Right atrium auricular region (tissue), 2 donors: ENCODE measurements at regions not wholly inside any gene's neighbourhood (a gene's known extent, or its start where the extent isn't known, plus 50 kb on each side); places are given as distances from the start of the nearest gene placed in this dataset.
A peak's percentile ranks its signal among the peaks of the same experiment; 100 is the strongest.

ENCODE experiments used
- DNase-seq: peaks from one replicate; pipeline ENCODE4 v3.0.0-alpha.2; 2019; ENCODE audit warnings: low spot score
- H3K27ac ChIP-seq, 2 donors: fragments of 200-600 bp; sonication (generic); 1 replicate in 1 of 2; 2 replicates in 1 of 2; pipeline ENCODE4 v1.5.1; 2016 to 2019
- H3K27me3 ChIP-seq, 2 donors: fragments of 200-600 bp; sonication (generic); one replicate each; pipeline versions ENCODE4 v1.5.1 to v1.6.0; 2017 to 2019
- H3K36me3 ChIP-seq: fragments of 200-600 bp; sonication (generic); one replicate; pipeline ENCODE4 v1.5.1; 2016
- H3K4me1 ChIP-seq, 2 donors: fragments of 200-600 bp; sonication (generic); one replicate each; pipeline versions ENCODE4 v1.5.1 to v1.6.0; 2017 to 2019
- H3K4me3 ChIP-seq, 2 donors: fragments of 200-600 bp; sonication (generic); 1 replicate in 1 of 2; 2 replicates in 1 of 2; pipeline ENCODE4 v1.5.1; 2017 to 2019; ENCODE audit warnings: mild to moderate bottlenecking in 1 of 2, moderate library complexity in 1 of 2
- H3K9me3 ChIP-seq, 2 donors: fragments of 200-600 bp; sonication (generic); one replicate each; pipeline ENCODE4 v1.5.1; 2019
- CTCF ChIP-seq, 2 donors: fragments of 200-600 bp; sonication (generic); IDR thresholded peaks; one replicate each; pipeline ENCODE4 v1.5.1; 2019; ENCODE audit warnings: antibody characterized with exemption in 2 of 2

- DNase-seq = no peak
- no peak for TF ChIP-seq CTCF (IDR thresholded peaks at IDR 0.05)
- no peak overlapping the region for H3K4me3 ChIP-seq
- peaks cover 0 to 41% of the 10 kb centered on the region in 2 donors for H3K4me1 ChIP-seq
- no peaks in the 10 kb centered on the region for H3K36me3 ChIP-seq
- no peaks in the 10 kb centered on the region for H3K9me3 ChIP-seq
- H3K27me3 ChIP-seq = no peaks in the 10 kb centered on the region
- peak overlapping the region; percentile 42 to 73 for H3K27ac ChIP-seq
Observed at GRCh38 chr11:45754741-45755140, 50.2 kb upstream of the SLC35C1 start.

- H3K4me1 ChIP-seq = peaks cover 0 to 41% of the 10 kb centered on the region in 2 donors
- no peak overlapping the region for H3K4me3 ChIP-seq
- no peak for TF ChIP-seq CTCF (IDR thresholded peaks at IDR 0.05)
- peak overlapping the region; percentile 42 to 73 for H3K27ac ChIP-seq
- no peaks in the 10 kb centered on the region for H3K36me3 ChIP-seq
- DNase-seq = no peak
- H3K9me3 ChIP-seq = no peaks in the 10 kb centered on the region
- H3K27me3 ChIP-seq = no peaks in the 10 kb centered on the region
Observed at GRCh38 chr11:45754261-45754709, 50.7 kb upstream of the SLC35C1 start.

- Histone ChIP-seq H3K36me3 (no peaks in the 10 kb centered on the region), H3K4me1 (peaks cover 0 to 41% of the 10 kb centered on the region in 2 donors), H3K9me3 (no peaks in the 10 kb centered on the region), H3K4me3 (no peak overlapping the region), H3K27ac (no peak overlapping the region), H3K27me3 (no peaks in the 10 kb centered on the region)
- no peak for TF ChIP-seq CTCF (IDR thresholded peaks at IDR 0.05)
- DNase-seq = no peak
Observed at GRCh38 chr11:45752106-45752505, 52.8 kb upstream of the SLC35C1 start.

GRCh38 chr11:45751430-45751829 is 53.5 kb upstream of the SLC35C1 start:
- H3K36me3 ChIP-seq = no peaks in the 10 kb centered on the region
- peaks cover 0 to 39% of the 10 kb centered on the region in 2 donors for H3K4me1 ChIP-seq
- no peak overlapping the region for H3K27ac ChIP-seq
- no peak for DNase-seq
- TF ChIP-seq CTCF (IDR thresholded peaks at IDR 0.05) = no peak
- no peaks in the 10 kb centered on the region for H3K27me3 ChIP-seq
- no peak overlapping the region for H3K4me3 ChIP-seq
- no peaks in the 10 kb centered on the region for H3K9me3 ChIP-seq

- no peak for TF ChIP-seq CTCF (IDR thresholded peaks at IDR 0.05)
- DNase-seq = no peak
- H3K9me3 ChIP-seq = no peaks in the 10 kb centered on the region
- H3K36me3 ChIP-seq = no peaks in the 10 kb centered on the region
- H3K27ac ChIP-seq = no peak overlapping the region
- H3K4me3 ChIP-seq = no peak overlapping the region
- no peaks in the 10 kb centered on the region for H3K27me3 ChIP-seq
- H3K4me1 ChIP-seq = peaks cover 0 to 37% of the 10 kb centered on the region in 2 donors
Observed at GRCh38 chr11:45750439-45750838, 54.5 kb upstream of the SLC35C1 start.

GRCh38 chr11:45748801-45749200 is 56.1 kb upstream of the SLC35C1 start:
- TF ChIP-seq CTCF (IDR thresholded peaks at IDR 0.05) = no peak
- Histone ChIP-seq H3K27me3 (no peaks in the 10 kb centered on the region), H3K27ac (no peak overlapping the region), H3K36me3 (no peaks in the 10 kb centered on the region), H3K4me1 (peaks cover 0 to 27% of the 10 kb centered on the region in 2 donors), H3K4me3 (no peak overlapping the region), H3K9me3 (no peaks in the 10 kb centered on the region)
- DNase-seq = no peak
